Left ventricle myocardium inferior (tissue), 1 donor: ENCODE measurements at regions not wholly inside any gene's neighbourhood (a gene's known extent, or its start where the extent isn't known, plus 50 kb on each side); places are given as distances from the start of the nearest gene placed in this dataset.

Experiments used
- DNase-seq: peaks from one replicate; pipeline ENCODE4 v3.0.0-alpha.2; 2020
- H3K27ac ChIP-seq: fragments of 200-600 bp; replicated peaks from 2 replicates; pipeline ENCODE4 v1.8.0; 2021
- H3K27me3 ChIP-seq: fragments of 200-600 bp; 2 replicates; pipeline ENCODE4 v1.8.0; 2021; ENCODE audit warnings: low read depth
- H3K36me3 ChIP-seq: fragments of 200-600 bp; 2 replicates; pipeline ENCODE4 v1.8.0; 2021
- H3K4me1 ChIP-seq: fragments of 200-600 bp; 2 replicates; pipeline ENCODE4 v1.8.0; 2021
- H3K4me3 ChIP-seq: fragments of 200-600 bp; 2 replicates; pipeline ENCODE4 v1.8.0; 2021; ENCODE audit warnings: mild to moderate bottlenecking, moderate library complexity
- H3K9me3 ChIP-seq: fragments of 200-600 bp; replicated peaks from 2 replicates; pipeline ENCODE4 v1.8.0; 2021
- intact Hi-C: fragments of 100-400 bp; cut with micrococcal nuclease; formaldehyde crosslinking; loops from one replicate; pipeline ENCODE4 v1.11.0; 2022
- TF ChIP-seq, protein P1 (sequence below): fragments of 200-600 bp; IDR thresholded peaks from 2 replicates; pipeline ENCODE4 v1.8.0; 2021; ENCODE audit warnings: antibody characterized with exemption, mild to moderate bottlenecking, borderline replicate concordance
- donor health status: DM: no; HTN: yes; CAD: no; lungs with severe emphysema.

DNA sequence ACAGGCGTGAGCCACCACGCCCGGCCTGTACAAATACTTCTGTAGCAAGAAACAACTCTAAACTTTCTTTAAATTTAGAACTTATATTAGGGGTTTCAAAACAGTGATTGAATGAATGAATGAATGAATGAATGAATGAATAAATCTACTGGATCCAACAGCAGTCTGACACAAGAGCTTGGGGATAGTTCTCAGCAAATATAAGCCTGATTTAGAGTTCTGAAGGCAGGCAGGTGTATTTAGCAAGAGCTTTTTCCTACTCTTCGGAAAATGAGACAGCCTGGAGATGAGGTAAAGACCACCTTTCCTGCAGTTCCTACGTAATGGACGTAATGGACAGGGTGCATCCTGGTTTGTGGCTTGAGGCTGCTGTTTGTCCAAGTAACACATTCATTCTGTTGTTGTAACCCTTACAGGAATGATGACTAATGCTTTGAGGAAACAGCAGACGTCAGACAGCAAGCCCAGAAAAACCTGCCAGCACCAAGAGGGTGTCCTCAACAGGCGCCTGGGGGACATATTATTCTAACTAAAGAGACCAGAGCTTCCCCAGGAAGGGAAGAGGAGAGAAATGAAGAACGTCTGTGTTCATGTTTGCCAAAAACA, 277.4 kb upstream of the SOX5 start:
- H3K4me3 ChIP-seq, result no peak overlapping the region
- no peaks in the 10 kb centered on the region for H3K4me1 ChIP-seq
- no peaks in the 10 kb centered on the region for H3K27me3 ChIP-seq
- TF ChIP-seq, protein P1, sequence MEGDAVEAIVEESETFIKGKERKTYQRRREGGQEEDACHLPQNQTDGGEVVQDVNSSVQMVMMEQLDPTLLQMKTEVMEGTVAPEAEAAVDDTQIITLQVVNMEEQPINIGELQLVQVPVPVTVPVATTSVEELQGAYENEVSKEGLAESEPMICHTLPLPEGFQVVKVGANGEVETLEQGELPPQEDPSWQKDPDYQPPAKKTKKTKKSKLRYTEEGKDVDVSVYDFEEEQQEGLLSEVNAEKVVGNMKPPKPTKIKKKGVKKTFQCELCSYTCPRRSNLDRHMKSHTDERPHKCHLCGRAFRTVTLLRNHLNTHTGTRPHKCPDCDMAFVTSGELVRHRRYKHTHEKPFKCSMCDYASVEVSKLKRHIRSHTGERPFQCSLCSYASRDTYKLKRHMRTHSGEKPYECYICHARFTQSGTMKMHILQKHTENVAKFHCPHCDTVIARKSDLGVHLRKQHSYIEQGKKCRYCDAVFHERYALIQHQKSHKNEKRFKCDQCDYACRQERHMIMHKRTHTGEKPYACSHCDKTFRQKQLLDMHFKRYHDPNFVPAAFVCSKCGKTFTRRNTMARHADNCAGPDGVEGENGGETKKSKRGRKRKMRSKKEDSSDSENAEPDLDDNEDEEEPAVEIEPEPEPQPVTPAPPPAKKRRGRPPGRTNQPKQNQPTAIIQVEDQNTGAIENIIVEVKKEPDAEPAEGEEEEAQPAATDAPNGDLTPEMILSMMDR, result no peak
- H3K36me3 ChIP-seq, result no peaks in the 10 kb centered on the region
- intact Hi-C loops, result no loop called here
- H3K9me3 ChIP-seq, result no peaks in the 10 kb centered on the region
- no peak overlapping the region for H3K27ac ChIP-seq
- no peak for DNase-seq

DNA sequence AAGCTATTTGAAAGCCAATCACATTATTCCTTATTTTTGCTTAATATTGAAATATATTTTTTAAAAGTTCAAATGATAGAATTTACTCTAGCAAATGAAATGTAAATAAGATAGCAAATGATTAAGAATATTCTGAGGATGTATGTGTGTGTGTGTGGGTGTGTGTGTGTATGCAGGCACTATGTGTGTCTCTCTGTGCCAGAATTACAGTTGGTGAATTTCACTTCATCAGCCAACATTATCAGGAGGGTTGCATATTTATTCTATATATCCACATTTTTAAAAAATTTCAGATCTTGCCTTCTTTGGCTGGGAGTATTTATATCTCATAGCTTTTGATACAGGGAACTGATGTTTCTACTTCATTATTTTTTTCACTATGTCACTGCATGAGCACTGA, 274.9 kb upstream of the SOX5 start:
- no peak for DNase-seq
- no peaks in the 10 kb centered on the region for H3K4me1 ChIP-seq
- H3K9me3 ChIP-seq, result no peaks in the 10 kb centered on the region
- H3K36me3 ChIP-seq, result no peaks in the 10 kb centered on the region
- no peak overlapping the region for H3K27ac ChIP-seq
- TF ChIP-seq, protein P1, result no peak
- H3K4me3 ChIP-seq, result no peak overlapping the region
- intact Hi-C loops, result no loop called here
- H3K27me3 ChIP-seq, result no peaks in the 10 kb centered on the region

DNA sequence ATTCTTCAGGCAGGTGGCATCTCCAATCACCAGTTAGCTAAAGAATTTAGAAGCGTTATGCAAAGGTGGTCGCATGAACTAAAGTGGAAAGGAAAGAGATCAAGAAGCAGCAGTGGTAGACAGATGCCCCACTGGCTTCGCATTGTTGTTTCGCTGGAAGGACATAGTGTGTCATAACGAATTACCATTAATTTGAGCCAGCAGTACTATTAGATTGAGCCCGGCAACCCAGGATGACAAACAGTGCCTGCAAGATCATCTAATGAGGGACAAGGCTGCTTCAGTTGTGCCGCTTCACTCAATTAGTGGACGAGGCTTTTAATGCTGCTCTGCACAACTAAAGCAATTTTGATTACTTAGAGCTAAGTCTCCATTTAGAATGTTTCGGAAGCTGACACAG, 274.5 kb upstream of the SOX5 start:
- Histone ChIP-seq H3K27ac (no peak overlapping the region), H3K4me1 (no peaks in the 10 kb centered on the region), H3K9me3 (no peaks in the 10 kb centered on the region), H3K4me3 (no peak overlapping the region), H3K36me3 (no peaks in the 10 kb centered on the region), H3K27me3 (no peaks in the 10 kb centered on the region)
- TF ChIP-seq, protein P1, result no peak
- no peak for DNase-seq
- intact Hi-C loops, result no loop called here

DNA sequence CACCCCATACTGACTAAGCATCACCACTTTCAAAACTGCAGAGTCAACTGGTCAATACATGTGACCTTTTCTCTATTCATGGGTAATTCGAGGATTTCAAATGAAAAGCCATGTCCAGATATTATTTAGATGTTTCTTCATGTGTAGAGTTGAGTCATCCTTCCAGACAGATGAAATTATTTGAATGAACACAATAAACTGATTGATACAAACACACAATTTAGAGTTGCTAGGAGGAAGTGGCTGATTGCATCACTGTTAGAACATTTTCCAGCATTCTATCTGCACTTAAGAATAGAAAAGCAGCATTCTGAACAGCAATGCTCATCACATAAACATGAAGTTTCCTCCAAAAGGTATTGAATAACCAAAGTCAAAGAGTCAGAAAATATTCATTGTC, 273.5 kb upstream of the SOX5 start:
- Histone ChIP-seq H3K4me1 (no peaks in the 10 kb centered on the region), H3K4me3 (no peak overlapping the region), H3K27me3 (no peaks in the 10 kb centered on the region), H3K36me3 (no peaks in the 10 kb centered on the region), H3K27ac (no peak overlapping the region), H3K9me3 (no peaks in the 10 kb centered on the region)
- TF ChIP-seq, protein P1, result no peak
- no peak for DNase-seq
- intact Hi-C loops, result no loop called here

DNA sequence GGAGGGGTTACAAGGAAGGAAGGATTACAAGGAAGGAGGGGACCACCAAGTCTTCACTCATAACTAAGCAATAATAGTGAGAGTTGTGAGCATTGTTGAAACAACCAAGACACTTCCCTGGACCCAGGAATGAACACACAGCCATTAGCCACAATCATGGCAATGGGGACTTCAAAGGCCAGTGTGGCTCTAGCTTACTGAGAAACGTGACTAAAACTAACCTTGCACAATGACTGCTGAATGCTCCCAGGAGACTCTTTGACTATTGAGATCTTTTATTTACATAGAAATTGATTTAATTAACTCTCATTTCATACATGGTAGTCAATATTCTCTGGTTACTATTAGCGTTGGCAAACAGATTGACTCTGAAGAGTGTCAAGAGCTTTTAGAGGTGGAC, 263.0 kb upstream of the SOX5 start:
- H3K9me3 ChIP-seq, result no peaks in the 10 kb centered on the region
- TF ChIP-seq, protein P1, result no peak
- intact Hi-C loops, result no loop called here
- no peak for DNase-seq
- no peaks in the 10 kb centered on the region for H3K27me3 ChIP-seq
- no peaks in the 10 kb centered on the region for H3K4me1 ChIP-seq
- H3K27ac ChIP-seq, result no peak overlapping the region
- H3K4me3 ChIP-seq, result no peak overlapping the region
- H3K36me3 ChIP-seq, result no peaks in the 10 kb centered on the region

DNA sequence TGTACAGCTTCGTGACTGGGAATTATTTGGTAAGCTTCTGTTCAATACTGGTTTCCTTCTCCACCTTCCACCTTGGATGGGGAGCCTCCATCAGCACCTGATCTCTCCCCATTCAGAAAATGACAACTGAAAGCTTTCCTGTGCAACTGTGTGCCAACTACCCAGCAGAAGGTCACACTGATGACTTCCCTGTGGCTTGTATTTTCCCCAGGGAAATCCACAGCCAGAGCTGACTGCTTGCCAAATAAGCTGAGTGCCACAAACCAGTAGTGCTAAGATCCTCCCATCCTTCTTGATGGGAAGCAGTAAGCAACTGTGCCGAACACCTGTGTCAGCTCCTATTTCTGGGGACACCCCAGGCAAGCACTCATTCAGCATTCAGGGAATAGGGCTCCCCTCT, 257.2 kb upstream of the SOX5 start:
- no peaks in the 10 kb centered on the region for H3K27me3 ChIP-seq
- peaks cover 19% of the 10 kb centered on the region for H3K9me3 ChIP-seq
- TF ChIP-seq, protein P1, result no peak
- no peaks in the 10 kb centered on the region for H3K4me1 ChIP-seq
- intact Hi-C loops, result no loop called here
- no peaks in the 10 kb centered on the region for H3K36me3 ChIP-seq
- no peak overlapping the region for H3K27ac ChIP-seq
- DNase-seq, result no peak
- no peak overlapping the region for H3K4me3 ChIP-seq
